Right atrium auricular region (tissue), 2 donors: ENCODE measurements at regions not wholly inside any gene's neighbourhood (a gene's known extent, or its start where the extent isn't known, plus 50 kb on each side); places are given as distances from the start of the nearest gene placed in this dataset.

Source experiments
- DNase-seq: peaks from one replicate; pipeline ENCODE4 v3.0.0-alpha.2; 2019; ENCODE audit warnings: low spot score
- H3K27ac ChIP-seq, 2 donors: fragments of 200-600 bp; sonication (generic); 1 replicate in 1 of 2; 2 replicates in 1 of 2; pipeline ENCODE4 v1.5.1; 2016 to 2019
- H3K27me3 ChIP-seq, 2 donors: fragments of 200-600 bp; sonication (generic); one replicate each; pipeline versions ENCODE4 v1.5.1 to v1.6.0; 2017 to 2019
- H3K36me3 ChIP-seq: fragments of 200-600 bp; sonication (generic); one replicate; pipeline ENCODE4 v1.5.1; 2016
- H3K4me1 ChIP-seq, 2 donors: fragments of 200-600 bp; sonication (generic); one replicate each; pipeline versions ENCODE4 v1.5.1 to v1.6.0; 2017 to 2019
- H3K4me3 ChIP-seq, 2 donors: fragments of 200-600 bp; sonication (generic); 1 replicate in 1 of 2; 2 replicates in 1 of 2; pipeline ENCODE4 v1.5.1; 2017 to 2019; ENCODE audit warnings: mild to moderate bottlenecking in 1 of 2, moderate library complexity in 1 of 2
- H3K9me3 ChIP-seq, 2 donors: fragments of 200-600 bp; sonication (generic); one replicate each; pipeline ENCODE4 v1.5.1; 2019
- CTCF ChIP-seq, 2 donors: fragments of 200-600 bp; sonication (generic); IDR thresholded peaks; one replicate each; pipeline ENCODE4 v1.5.1; 2019; ENCODE audit warnings: antibody characterized with exemption in 2 of 2

- no peak for TF ChIP-seq CTCF (IDR thresholded peaks at IDR 0.05)
- no peak overlapping the region for H3K27ac ChIP-seq
- H3K36me3 ChIP-seq = no peaks in the 10 kb centered on the region
- no peaks in the 10 kb centered on the region for H3K27me3 ChIP-seq
- peak; percentile 28 for DNase-seq
- H3K4me1 ChIP-seq = peaks cover 0 to 20% of the 10 kb centered on the region in 2 donors
- no peaks in the 10 kb centered on the region for H3K9me3 ChIP-seq
- no peak overlapping the region for H3K4me3 ChIP-seq
These were observed 62.1 kb upstream of the KLF3 start for GRCh38 chr4:38601916-38602291.

- peak; percentile 50 for DNase-seq
- Histone ChIP-seq H3K27ac (no peak overlapping the region), H3K36me3 (no peaks in the 10 kb centered on the region), H3K4me1 (peaks cover 0 to 20% of the 10 kb centered on the region in 2 donors), H3K27me3 (no peaks in the 10 kb centered on the region), H3K4me3 (no peak overlapping the region), H3K9me3 (no peaks in the 10 kb centered on the region)
- no peak for TF ChIP-seq CTCF (IDR thresholded peaks at IDR 0.05)
These were observed 60.3 kb upstream of the KLF3 start for GRCh38 chr4:38603652-38604051.

- Histone ChIP-seq H3K9me3 (no peaks in the 10 kb centered on the region), H3K27me3 (no peaks in the 10 kb centered on the region), H3K36me3 (no peaks in the 10 kb centered on the region), H3K4me3 (no peak overlapping the region), H3K4me1 (peaks cover 0 to 20% of the 10 kb centered on the region in 2 donors), H3K27ac (no peak overlapping the region)
- DNase-seq = no peak
- no peak for TF ChIP-seq CTCF (IDR thresholded peaks at IDR 0.05)
These were observed 58.7 kb upstream of the KLF3 start for GRCh38 chr4:38605181-38605752.

- H3K4me1 ChIP-seq = peaks cover 0 to 17% of the 10 kb centered on the region in 2 donors
- DNase-seq = peak; percentile 59
- no peak for TF ChIP-seq CTCF (IDR thresholded peaks at IDR 0.05)
- no peaks in the 10 kb centered on the region for H3K27me3 ChIP-seq
- H3K9me3 ChIP-seq = no peaks in the 10 kb centered on the region
- no peak overlapping the region for H3K27ac ChIP-seq
- no peaks in the 10 kb centered on the region for H3K36me3 ChIP-seq
- H3K4me3 ChIP-seq = no peak overlapping the region
These were observed 58.0 kb upstream of the KLF3 start for GRCh38 chr4:38605753-38606586.

GRCh38 chr4:38606587-38606905, 57.5 kb upstream of the KLF3 start:
- no peak for TF ChIP-seq CTCF (IDR thresholded peaks at IDR 0.05)
- Histone ChIP-seq H3K4me1 (peaks cover 0 to 11% of the 10 kb centered on the region in 2 donors), H3K36me3 (no peaks in the 10 kb centered on the region), H3K4me3 (no peak overlapping the region), H3K9me3 (no peaks in the 10 kb centered on the region), H3K27ac (no peak overlapping the region), H3K27me3 (no peaks in the 10 kb centered on the region)
- DNase-seq = peak; percentile 43
